RWPE1 (cell line): ENCODE measurements at regions not wholly inside any gene's neighbourhood (a gene's known extent, or its start where the extent isn't known, plus 50 kb on each side); places are given as distances from the start of the nearest gene placed in this dataset.

ENCODE experiments used
- CTCF ChIA-PET: fragments of 350-600 bp; sonication (Branson Sonifier 250); formaldehyde crosslinking; extraction: SDS; loops from one replicate; lab custom pipeline; 2021; lab: Yijun Ruan, JAX
- POLR2A ChIA-PET: fragments of 400-600 bp; formaldehyde crosslinking; extraction: SDS; loops from one replicate; lab custom pipeline; 2020; ENCODE audit warnings: antibody characterized with exemption; ENCODE audit not compliant: low non-redundant PET; lab: Yijun Ruan, JAX
- DNase-seq: peaks from one replicate; pipeline ENCODE4 v3.0.0; 2012; ENCODE audit warnings: low spot score
- H3K27ac ChIP-seq: fragments of 450-650 bp; 2 replicates; pipeline ENCODE4 v1.5.1; 2017
- TF ChIP-seq, protein P1 (sequence below): fragments of 450-650 bp; conservative IDR thresholded peaks from 2 replicates; pipeline ENCODE4 v1.5.1; 2017; ENCODE audit warnings: low read depth, mild to moderate bottlenecking

DNA sequence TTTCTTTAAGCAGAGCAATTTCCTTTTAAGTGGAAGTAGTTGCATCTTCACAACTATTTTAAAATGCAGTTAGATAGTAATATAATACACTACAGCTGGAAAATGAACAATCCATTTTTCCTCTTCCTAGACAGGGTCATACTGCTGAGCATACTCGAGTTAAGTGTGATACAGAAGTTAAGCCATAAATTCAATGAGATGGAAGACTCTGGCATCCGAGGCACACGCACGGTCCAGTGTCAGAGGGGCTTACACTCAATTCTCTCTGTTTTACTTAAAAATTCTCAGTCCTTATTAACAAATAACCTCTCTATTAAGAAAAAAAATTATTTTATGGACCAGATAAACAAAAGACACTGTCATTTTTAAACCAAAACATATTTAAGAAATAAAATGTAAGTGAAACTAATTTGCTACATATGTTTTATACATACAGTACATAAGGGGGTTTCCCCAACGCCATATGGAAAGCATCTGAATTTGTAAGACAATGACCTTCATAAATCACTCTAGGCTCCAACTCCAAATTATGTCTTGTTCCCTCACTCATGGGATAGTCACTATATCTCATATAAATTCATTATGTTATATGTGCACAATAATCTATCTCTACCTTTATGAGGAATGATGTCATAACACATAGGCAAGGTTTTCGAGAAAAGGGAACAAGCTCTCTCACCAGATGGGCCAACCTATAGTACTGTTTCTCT lies 315.3 kb downstream of the PAPSS1 start:
- ChIA-PET POLR2A (no interaction called here), CTCF (no interaction called here)

DNA sequence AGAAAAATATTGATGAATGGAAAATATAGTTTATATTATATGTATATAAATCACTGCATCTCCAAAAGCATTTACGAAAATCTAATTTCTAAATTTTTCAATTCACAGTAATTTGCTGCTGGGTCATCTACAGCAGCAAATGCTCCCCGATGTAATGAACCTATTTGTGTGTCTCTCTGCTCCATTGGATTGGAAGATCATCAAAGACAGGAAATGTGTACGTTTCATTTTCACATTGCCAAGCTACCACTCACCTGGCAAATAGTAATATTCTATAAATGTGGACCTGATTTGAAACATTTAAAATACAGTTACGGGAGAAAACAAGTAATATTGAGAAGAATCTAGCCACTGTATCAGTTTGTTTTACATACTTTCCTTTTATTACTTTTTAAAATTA lies 317.7 kb downstream of the PAPSS1 start:
- TF ChIP-seq, protein P1, sequence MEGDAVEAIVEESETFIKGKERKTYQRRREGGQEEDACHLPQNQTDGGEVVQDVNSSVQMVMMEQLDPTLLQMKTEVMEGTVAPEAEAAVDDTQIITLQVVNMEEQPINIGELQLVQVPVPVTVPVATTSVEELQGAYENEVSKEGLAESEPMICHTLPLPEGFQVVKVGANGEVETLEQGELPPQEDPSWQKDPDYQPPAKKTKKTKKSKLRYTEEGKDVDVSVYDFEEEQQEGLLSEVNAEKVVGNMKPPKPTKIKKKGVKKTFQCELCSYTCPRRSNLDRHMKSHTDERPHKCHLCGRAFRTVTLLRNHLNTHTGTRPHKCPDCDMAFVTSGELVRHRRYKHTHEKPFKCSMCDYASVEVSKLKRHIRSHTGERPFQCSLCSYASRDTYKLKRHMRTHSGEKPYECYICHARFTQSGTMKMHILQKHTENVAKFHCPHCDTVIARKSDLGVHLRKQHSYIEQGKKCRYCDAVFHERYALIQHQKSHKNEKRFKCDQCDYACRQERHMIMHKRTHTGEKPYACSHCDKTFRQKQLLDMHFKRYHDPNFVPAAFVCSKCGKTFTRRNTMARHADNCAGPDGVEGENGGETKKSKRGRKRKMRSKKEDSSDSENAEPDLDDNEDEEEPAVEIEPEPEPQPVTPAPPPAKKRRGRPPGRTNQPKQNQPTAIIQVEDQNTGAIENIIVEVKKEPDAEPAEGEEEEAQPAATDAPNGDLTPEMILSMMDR = no peak
- ChIA-PET CTCF (no interaction called here), POLR2A (no interaction called here)

More for the DNA sequence above, 315.3 kb downstream of the PAPSS1 start:
- no peak overlapping the region for H3K27ac ChIP-seq
- TF ChIP-seq, protein P1 = no peak
- DNase-seq = no peak

DNA sequence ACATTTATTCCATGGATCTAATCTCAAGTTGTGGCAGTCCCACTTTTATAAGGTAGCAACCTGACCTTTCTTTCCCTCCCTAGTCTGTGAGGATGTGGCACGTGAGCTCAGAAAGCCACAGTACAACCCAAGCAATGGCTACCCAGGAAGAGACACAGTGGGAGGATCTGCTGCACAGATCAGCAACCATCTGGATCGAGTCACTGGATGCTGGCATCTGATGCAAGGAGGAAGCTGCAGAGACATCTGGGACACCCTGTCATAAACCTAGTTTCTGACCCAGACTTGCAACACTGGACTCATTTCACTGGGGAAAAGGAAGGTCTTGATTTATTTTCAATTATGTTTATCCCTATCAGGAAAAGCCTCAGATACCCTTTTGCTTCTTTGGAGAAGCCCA lies 327.1 kb downstream of the PAPSS1 start:
- TF ChIP-seq, protein P1 = no peak
- CTCF ChIA-PET = interaction anchor here (0.6 kb wide), 1 partner anchor 222 kb away, joined by 4 read pairs; no protein-coding TSS in a partner anchor
- no peak overlapping the region for H3K27ac ChIP-seq
- no peak for DNase-seq
- POLR2A ChIA-PET = no interaction called here

More for the DNA sequence above, 317.7 kb downstream of the PAPSS1 start:
- H3K27ac ChIP-seq = no peak overlapping the region
- no peak for DNase-seq

DNA sequence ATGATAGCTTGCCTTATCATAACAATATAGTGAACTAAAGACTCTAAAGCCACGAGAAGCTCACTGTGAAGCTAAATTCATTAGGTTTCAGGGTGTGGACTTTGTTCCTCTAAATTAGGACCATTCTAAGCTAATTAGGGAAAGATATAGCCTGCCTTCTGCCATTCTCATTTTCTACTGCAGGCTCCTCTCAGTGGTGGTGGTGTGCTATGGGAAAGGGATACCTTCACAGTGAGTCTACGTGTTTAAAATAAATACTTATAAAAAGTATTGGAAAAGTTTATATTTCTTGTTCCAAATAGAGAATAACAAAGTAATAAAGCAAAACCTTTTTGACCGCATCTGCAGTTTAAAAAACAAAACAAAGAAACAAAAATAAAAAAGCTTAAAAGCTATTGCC lies 327.7 kb downstream of the PAPSS1 start:
- no peak overlapping the region for H3K27ac ChIP-seq
- ChIA-PET CTCF (interaction anchor here (0.6 to 0.9 kb wide), 2 partner anchors 215 to 222 kb away, joined by 3 to 4 read pairs; no protein-coding TSS in a partner anchor), POLR2A (no interaction called here)
- no peak for DNase-seq
- TF ChIP-seq, protein P1 = no peak

DNA sequence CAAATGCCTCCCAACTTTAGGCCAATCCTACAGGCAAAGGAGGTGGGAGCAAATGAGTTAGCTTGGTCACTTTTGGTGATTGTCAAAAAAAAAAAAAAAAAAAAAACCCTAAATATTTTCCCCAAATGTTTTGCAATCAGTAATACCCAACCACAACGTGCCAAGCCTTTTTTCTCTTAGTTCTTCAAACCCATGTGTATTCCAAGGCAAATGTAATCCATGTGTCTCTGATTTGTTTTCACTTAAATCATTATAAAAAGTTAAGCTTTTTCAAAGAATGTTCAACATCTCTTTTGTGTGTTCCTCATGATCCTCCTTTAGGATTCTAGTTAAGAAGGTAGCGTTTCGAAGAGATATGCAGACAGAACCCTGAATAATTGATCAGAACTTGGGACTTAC lies 328.4 kb downstream of the PAPSS1 start:
- CTCF ChIA-PET = interaction anchor here (0.9 kb wide), 1 partner anchor 214 kb away, joined by 3 read pairs; no protein-coding TSS in a partner anchor
- DNase-seq = no peak
- POLR2A ChIA-PET = no interaction called here
- TF ChIP-seq, protein P1 = no peak
- H3K27ac ChIP-seq = no peak overlapping the region

DNA sequence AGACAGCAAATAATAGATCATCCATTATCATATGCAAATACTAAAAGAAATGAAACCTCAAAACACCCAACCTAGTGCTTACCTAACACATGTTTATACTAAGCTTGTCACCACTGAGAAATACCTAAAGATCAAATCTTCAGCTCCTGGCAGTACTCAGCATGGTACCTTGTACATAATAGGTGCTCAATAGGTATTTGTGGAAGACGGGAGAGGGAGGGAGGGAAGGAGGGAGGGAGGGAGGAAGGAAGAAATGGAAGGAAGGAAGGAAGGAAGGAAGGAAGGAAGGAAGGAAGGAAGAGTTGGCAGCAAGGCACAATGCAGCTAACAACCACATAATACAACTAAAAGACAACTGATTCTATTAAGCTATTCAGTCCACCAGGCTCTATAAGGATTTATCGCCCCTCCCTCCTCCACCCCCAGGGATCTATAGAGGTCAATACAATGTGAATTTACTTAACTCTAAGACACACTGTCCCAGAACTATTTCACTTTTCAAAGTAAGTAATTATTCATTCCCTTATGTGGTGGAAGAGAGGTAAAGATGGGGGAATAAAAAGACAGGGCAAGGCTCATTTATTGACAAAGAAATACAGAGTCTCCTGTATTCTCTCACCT lies 328.9 kb downstream of the PAPSS1 start:
- TF ChIP-seq, protein P1 = no peak
- POLR2A ChIA-PET = no interaction called here
- DNase-seq = no peak
- CTCF ChIA-PET = no interaction called here
- no peak overlapping the region for H3K27ac ChIP-seq
